GM19240 (cell line): ENCODE measurements at regions not wholly inside any gene's neighbourhood (a gene's known extent, or its start where the extent isn't known, plus 50 kb on each side); places are given as distances from the start of the nearest gene placed in this dataset.

Experiments used
- DNase-seq: peaks from one replicate; pipeline ENCODE4 v3.0.0; 2011; ENCODE audit warnings: low spot score; ENCODE audit not compliant: insufficient read length

- DNase-seq = no peak
Measured at GRCh38 chr10:128950159-128950915, 516.7 kb upstream of the MGMT start.

GRCh38 chr10:128950916-128951275, 516.1 kb upstream of the MGMT start:
- no peak for DNase-seq

GRCh38 chr10:128952856-128953255, 514.2 kb upstream of the MGMT start:
- DNase-seq = no peak

- no peak for DNase-seq
Measured at GRCh38 chr10:128956149-128956548, 510.9 kb upstream of the MGMT start.

GRCh38 chr10:128957221-128957620, 509.8 kb upstream of the MGMT start:
- no peak for DNase-seq

- DNase-seq = no peak
Measured at GRCh38 chr10:128958834-128959690, 508.0 kb upstream of the MGMT start.

- DNase-seq = no peak
Measured at GRCh38 chr10:128959746-128960145, 507.3 kb upstream of the MGMT start.

- no peak for DNase-seq
Measured at GRCh38 chr10:128960517-128960916, 506.5 kb upstream of the MGMT start.

GRCh38 chr10:128962182-128962581, 504.9 kb upstream of the MGMT start:
- DNase-seq = no peak

GRCh38 chr10:128963211-128964099, 503.6 kb upstream of the MGMT start:
- no peak for DNase-seq

- DNase-seq = no peak
Measured at GRCh38 chr10:128964100-128964403, 503.0 kb upstream of the MGMT start.

- no peak for DNase-seq
Measured at GRCh38 chr10:128967980-128968756, 498.9 kb upstream of the MGMT start.

- DNase-seq = no peak
Measured at GRCh38 chr10:128969551-128969950, 497.5 kb upstream of the MGMT start.

GRCh38 chr10:128971374-128972035, 495.5 kb upstream of the MGMT start:
- DNase-seq = no peak

GRCh38 chr10:128972036-128972405, 495.0 kb upstream of the MGMT start:
- no peak for DNase-seq

GRCh38 chr10:128973221-128973620, 493.8 kb upstream of the MGMT start:
- no peak for DNase-seq

- no peak for DNase-seq
Measured at GRCh38 chr10:128976856-128977255, 490.2 kb upstream of the MGMT start.

- no peak for DNase-seq
Measured at GRCh38 chr10:128978211-128978610, 488.8 kb upstream of the MGMT start.

GRCh38 chr10:128979405-128979804, 487.6 kb upstream of the MGMT start:
- no peak for DNase-seq

- DNase-seq = no peak
Measured at GRCh38 chr10:128981251-128981650, 485.8 kb upstream of the MGMT start.
